GM18502 (cell line): ENCODE measurements at regions not wholly inside any gene's neighbourhood (a gene's known extent, or its start where the extent isn't known, plus 50 kb on each side); places are given as distances from the start of the nearest gene placed in this dataset.
"Not testable (repeated sequence)": the region's sequence is repeated elsewhere in the genome, so short reads cannot be mapped to it uniquely, and the experiment has no call there.

ENCODE experiments used
- ATAC-seq: cut with Tn5 transposase; IDR thresholded peaks from one replicate; pipeline ENCODE4 v1.9.1; 2021; ENCODE audit warnings: mild to moderate bottlenecking; ENCODE audit not compliant: unreplicated experiment, poor library complexity

- no peak for ATAC-seq
These were observed 1353.9 kb downstream of the NCAM2 start for GRCh38 chr21:22352088-22352487.

- ATAC-seq: no peak
These were observed 1357.7 kb downstream of the NCAM2 start for GRCh38 chr21:22355949-22356348.

- ATAC-seq: no peak
These were observed 1358.5 kb downstream of the NCAM2 start for GRCh38 chr21:22356663-22357062.

- not testable (repeated sequence) for ATAC-seq
These were observed 1361.4 kb downstream of the NCAM2 start for GRCh38 chr21:22359599-22359998.

GRCh38 chr21:22363504-22363903 is 1365.3 kb downstream of the NCAM2 start:
- ATAC-seq: no peak

GRCh38 chr21:22364163-22364562 is 1366.0 kb downstream of the NCAM2 start:
- no peak for ATAC-seq

- no peak for ATAC-seq
These were observed 1376.2 kb downstream of the NCAM2 start for GRCh38 chr21:22374218-22374969.

- ATAC-seq: not testable (repeated sequence)
These were observed 1379.6 kb downstream of the NCAM2 start for GRCh38 chr21:22377795-22378194.

- ATAC-seq: no peak
These were observed 1395.1 kb downstream of the NCAM2 start for GRCh38 chr21:22393324-22393723.

- ATAC-seq: no peak
These were observed 1397.8 kb downstream of the NCAM2 start for GRCh38 chr21:22395965-22396364.

- no peak for ATAC-seq
These were observed 1401.7 kb downstream of the NCAM2 start for GRCh38 chr21:22399681-22400514.

GRCh38 chr21:22409571-22409970 is 1411.4 kb downstream of the NCAM2 start:
- ATAC-seq: no peak

- no peak for ATAC-seq
These were observed 1418.3 kb downstream of the NCAM2 start for GRCh38 chr21:22416555-22416954.

GRCh38 chr21:22421416-22422180 is 1423.4 kb downstream of the NCAM2 start:
- no peak for ATAC-seq

GRCh38 chr21:22438428-22439086 is 1440.3 kb downstream of the NCAM2 start:
- ATAC-seq: no peak

GRCh38 chr21:22444990-22445389 is 1446.8 kb downstream of the NCAM2 start:
- ATAC-seq: no peak

- no peak for ATAC-seq
These were observed 1452.3 kb downstream of the NCAM2 start for GRCh38 chr21:22450507-22450906.

GRCh38 chr21:22456241-22456640 is 1458.0 kb downstream of the NCAM2 start:
- ATAC-seq: no peak

GRCh38 chr21:22468893-22469292 is 1470.7 kb downstream of the NCAM2 start:
- no peak for ATAC-seq

- no peak for ATAC-seq
These were observed 1476.2 kb downstream of the NCAM2 start for GRCh38 chr21:22474403-22474802.
